H9 (cell line): ENCODE measurements at regions not wholly inside any gene's neighbourhood (a gene's known extent, or its start where the extent isn't known, plus 50 kb on each side); places are given as distances from the start of the nearest gene placed in this dataset.

Experiments used
- DNase-seq: peaks from one replicate; pipeline ENCODE4 v3.0.0-alpha.2; 2017
- H2AFZ ChIP-seq: one replicate; pipeline ENCODE4 v1.6.1; 2013; ENCODE audit warnings: mild to moderate bottlenecking, low read length, control low read depth, moderate library complexity
- H2AK5ac ChIP-seq: 2 replicates; pipeline ENCODE4 v1.6.1; 2013; ENCODE audit warnings: low read length, control low read depth, mixed read lengths; ENCODE audit not compliant: insufficient read length
- H2BK120ac ChIP-seq: one replicate; pipeline ENCODE4 v1.6.1; 2013; ENCODE audit warnings: low read depth, mild to moderate bottlenecking, low read length, control low read depth, inconsistent platforms; ENCODE audit not compliant: poor library complexity, severe bottlenecking
- H2BK12ac ChIP-seq: 2 replicates; pipeline ENCODE4 v1.6.1; 2013; ENCODE audit warnings: low read length, control low read depth, mixed read lengths, low read depth; ENCODE audit not compliant: insufficient read length
- H2BK15ac ChIP-seq: 2 replicates; pipeline ENCODE4 v1.6.1; 2013; ENCODE audit warnings: low read depth, low read length, control low read depth
- H2BK20ac ChIP-seq: one replicate; pipeline ENCODE4 v1.6.1; 2013; ENCODE audit warnings: low read depth, mild to moderate bottlenecking, low read length, control low read depth, inconsistent platforms; ENCODE audit not compliant: poor library complexity, severe bottlenecking
- H2BK5ac ChIP-seq: 2 replicates; pipeline ENCODE4 v1.6.1; 2013; ENCODE audit warnings: low read length, control low read depth, mixed read lengths; ENCODE audit not compliant: insufficient read length
- H3K14ac ChIP-seq: 2 replicates; pipeline ENCODE4 v1.6.1; 2013; ENCODE audit warnings: low read length, control low read depth; ENCODE audit not compliant: insufficient read depth
- H3K18ac ChIP-seq: 2 replicates; pipeline ENCODE4 v1.6.1; 2013; ENCODE audit warnings: low read depth, mild to moderate bottlenecking, mixed read lengths, low read length, control low read depth; ENCODE audit not compliant: insufficient read length
- H3K23ac ChIP-seq: 2 replicates; pipeline ENCODE4 v1.6.1; 2013; ENCODE audit warnings: low read length, control low read depth, mixed read lengths, low read depth; ENCODE audit not compliant: insufficient read length
- H3K23me2 ChIP-seq: 2 replicates; pipeline ENCODE4 v1.6.1; 2013; ENCODE audit warnings: low read depth, mild to moderate bottlenecking, mixed read lengths, low read length, control low read depth; ENCODE audit not compliant: insufficient read length, poor library complexity, severe bottlenecking
- H3K27ac ChIP-seq: 2 replicates; pipeline ENCODE4 v1.5.1; 2013; ENCODE audit warnings: low read length, control low read depth, mixed read lengths, low read depth; ENCODE audit not compliant: insufficient read length
- H3K27me3 ChIP-seq: 2 replicates; pipeline ENCODE4 v1.6.1; 2013; ENCODE audit warnings: low read length, control low read depth, inconsistent platforms; ENCODE audit not compliant: insufficient read depth
- H3K4ac ChIP-seq: 2 replicates; pipeline ENCODE4 v1.6.1; 2013; ENCODE audit warnings: low read depth, mild to moderate bottlenecking, control low read depth, inconsistent platforms, low read length, moderate library complexity
- H3K4me1 ChIP-seq: 2 replicates; pipeline ENCODE4 v1.6.1; 2013; ENCODE audit warnings: low read length, control low read depth, inconsistent platforms; ENCODE audit not compliant: insufficient read depth
- H3K4me2 ChIP-seq: 2 replicates; pipeline ENCODE4 v1.6.1; 2013; ENCODE audit warnings: low read length, control low read depth, mixed read lengths; ENCODE audit not compliant: insufficient read length, insufficient read depth
- H3K56ac ChIP-seq: 2 replicates; pipeline ENCODE4 v1.6.1; 2013; ENCODE audit warnings: low read depth, mild to moderate bottlenecking, mixed read lengths, low read length, control low read depth; ENCODE audit not compliant: insufficient read length
- H3K79me1 ChIP-seq: 2 replicates; pipeline ENCODE4 v1.6.1; 2013; ENCODE audit warnings: low read depth, mild to moderate bottlenecking, moderate library complexity, low read length, control low read depth, inconsistent platforms; ENCODE audit not compliant: insufficient read depth, poor library complexity, severe bottlenecking
- H3K79me2 ChIP-seq: 2 replicates; pipeline ENCODE4 v1.6.1; 2013; ENCODE audit warnings: low read length, control low read depth, inconsistent platforms; ENCODE audit not compliant: insufficient read depth
- H3K9ac ChIP-seq: 2 replicates; pipeline ENCODE4 v1.6.1; 2013; ENCODE audit warnings: low read length, control low read depth, mixed read lengths; ENCODE audit not compliant: insufficient read length; ENCODE audit errors: extremely low read depth
- H3K9me3 ChIP-seq: one replicate; pipeline ENCODE4 v1.6.1; 2013; ENCODE audit warnings: low read depth, low read length, inconsistent platforms; ENCODE audit not compliant: control insufficient read depth
- H3T11ph ChIP-seq: one replicate; pipeline ENCODE4 v1.6.1; 2013; ENCODE audit warnings: mild to moderate bottlenecking, low read length, control low read depth, inconsistent platforms
- H4K20me1 ChIP-seq: one replicate; pipeline ENCODE4 v1.6.1; 2013; ENCODE audit not compliant: control insufficient read depth, insufficient read length, insufficient read depth
- H4K5ac ChIP-seq: 2 replicates; pipeline ENCODE4 v1.6.1; 2013; ENCODE audit warnings: low read depth, mild to moderate bottlenecking, mixed read lengths, low read length, control low read depth; ENCODE audit not compliant: insufficient read length
- H4K8ac ChIP-seq: replicated peaks from 2 replicates; pipeline ENCODE4 v1.6.1; 2013; ENCODE audit warnings: low read length, control low read depth, mixed read lengths, low read depth; ENCODE audit not compliant: insufficient read length
- H4K91ac ChIP-seq: 2 replicates; pipeline ENCODE4 v1.6.1; 2013; ENCODE audit warnings: low read depth, mild to moderate bottlenecking, moderate library complexity, mixed read lengths, low read length, control low read depth; ENCODE audit not compliant: insufficient read length
- H3K27ac Mint-ChIP-seq, 3 experiments: 2 replicates in 2 of 3; 3 replicates in 1 of 3; pipeline ENCODE4 v1.8.0; 2020 to 2021; ENCODE audit warnings: mixed read lengths in 3 of 3, mild to moderate bottlenecking in 1 of 3, moderate library complexity in 1 of 3
- H3K27me3 Mint-ChIP-seq: 2 replicates; pipeline ENCODE4 v1.8.0; 2021; ENCODE audit warnings: low read depth, mild to moderate bottlenecking, moderate library complexity, mixed read lengths
- H3K36me3 Mint-ChIP-seq, 3 experiments: 2 replicates in 2 of 3; 3 replicates in 1 of 3; pipeline ENCODE4 v1.8.0; 2020 to 2021; ENCODE audit warnings: low read depth in 3 of 3, mixed read lengths in 3 of 3; ENCODE audit not compliant: insufficient read depth in 1 of 3
- H3K4me1 Mint-ChIP-seq, 2 experiments: 2 replicates each; pipeline ENCODE4 v1.8.0; 2020; ENCODE audit warnings: mixed read lengths in 2 of 2
- H3K4me3 Mint-ChIP-seq, 2 experiments: 2 replicates in 1 of 2; 3 replicates in 1 of 2; pipeline ENCODE4 v1.8.0; 2020 to 2021; ENCODE audit warnings: mild to moderate bottlenecking in 2 of 2, mixed read lengths in 2 of 2, moderate library complexity in 1 of 2
- H3K9me3 Mint-ChIP-seq, 2 experiments: 2 replicates in 1 of 2; 3 replicates in 1 of 2; pipeline ENCODE4 v1.8.0; 2020; ENCODE audit warnings: mild to moderate bottlenecking in 2 of 2, mixed read lengths in 2 of 2, moderate library complexity in 1 of 2
- WGBS: extraction: QIAGEN DNeasy Blood & Tissue Kit; methylation state at CpG from one replicate; pipeline ENCODE4 v1.1.7; 2013; ENCODE audit warnings: missing lambda C conversion rate, low lambda C conversion rate, mixed read lengths; ENCODE audit not compliant: insufficient read length; ENCODE audit errors: extremely low coverage; 5-methylcytosine and 5-hydroxymethylcytosine counted together
- TF ChIP-seq, protein P1 (sequence below): fragments of 200-600 bp; sonication (generic); conservative IDR thresholded peaks from 3 replicates; pipeline ENCODE4 v1.8.0; 2021; ENCODE audit warnings: antibody characterized with exemption, mild to moderate bottlenecking

DNA sequence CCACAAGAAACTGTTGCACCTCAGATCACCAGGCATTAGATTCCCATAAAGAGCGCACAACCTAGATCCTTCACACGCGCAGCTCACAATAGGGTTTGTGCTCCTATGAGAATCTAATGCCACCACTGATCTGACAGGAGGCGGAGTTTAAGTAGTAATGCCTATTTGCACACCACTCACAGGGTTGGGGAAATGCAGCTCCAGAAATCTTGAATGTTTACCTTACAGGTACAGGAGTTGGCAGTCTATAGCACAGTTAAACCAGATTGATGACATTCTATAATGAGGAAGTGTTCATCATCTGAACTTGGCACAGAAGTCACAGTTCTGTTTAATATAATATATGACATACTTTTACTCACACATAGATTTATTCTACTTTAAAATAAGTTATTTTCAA is 732.2 kb upstream of the ZNF608 start:
- H2BK15ac ChIP-seq, result no peak overlapping the region
- H3K4me1 ChIP-seq, result no peaks in the 10 kb centered on the region
- H3K23ac ChIP-seq, result no peak overlapping the region
- no peak overlapping the region for H3K14ac ChIP-seq
- H3K79me2 ChIP-seq, result no peaks in the 10 kb centered on the region
- TF ChIP-seq, protein P1, sequence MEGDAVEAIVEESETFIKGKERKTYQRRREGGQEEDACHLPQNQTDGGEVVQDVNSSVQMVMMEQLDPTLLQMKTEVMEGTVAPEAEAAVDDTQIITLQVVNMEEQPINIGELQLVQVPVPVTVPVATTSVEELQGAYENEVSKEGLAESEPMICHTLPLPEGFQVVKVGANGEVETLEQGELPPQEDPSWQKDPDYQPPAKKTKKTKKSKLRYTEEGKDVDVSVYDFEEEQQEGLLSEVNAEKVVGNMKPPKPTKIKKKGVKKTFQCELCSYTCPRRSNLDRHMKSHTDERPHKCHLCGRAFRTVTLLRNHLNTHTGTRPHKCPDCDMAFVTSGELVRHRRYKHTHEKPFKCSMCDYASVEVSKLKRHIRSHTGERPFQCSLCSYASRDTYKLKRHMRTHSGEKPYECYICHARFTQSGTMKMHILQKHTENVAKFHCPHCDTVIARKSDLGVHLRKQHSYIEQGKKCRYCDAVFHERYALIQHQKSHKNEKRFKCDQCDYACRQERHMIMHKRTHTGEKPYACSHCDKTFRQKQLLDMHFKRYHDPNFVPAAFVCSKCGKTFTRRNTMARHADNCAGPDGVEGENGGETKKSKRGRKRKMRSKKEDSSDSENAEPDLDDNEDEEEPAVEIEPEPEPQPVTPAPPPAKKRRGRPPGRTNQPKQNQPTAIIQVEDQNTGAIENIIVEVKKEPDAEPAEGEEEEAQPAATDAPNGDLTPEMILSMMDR, result no peak
- no peak overlapping the region for H2AFZ ChIP-seq
- no peak overlapping the region for H3K18ac ChIP-seq
- H3T11ph ChIP-seq, result no peak overlapping the region
- Mint-ChIP-seq H3K36me3 (no peaks in the 10 kb centered on the region), H3K9me3 (no peaks in the 10 kb centered on the region), H3K27me3 (no peaks in the 10 kb centered on the region), H3K27ac (no peak overlapping the region), H3K4me1 (peaks cover 7 to 8% of the 10 kb centered on the region in 2 experiments; a peak in 3 of 4 replicates), H3K4me3 (no peak overlapping the region)
- H3K9me3 ChIP-seq, result no peaks in the 10 kb centered on the region
- H4K20me1 ChIP-seq, result no peaks in the 10 kb centered on the region
- no peak overlapping the region for H3K27ac ChIP-seq
- no CpG with 5 or more reads among the region's 4 CpGs for WGBS
- H2BK5ac ChIP-seq, result no peak overlapping the region
- no peak overlapping the region for H4K91ac ChIP-seq
- no peaks in the 10 kb centered on the region for H3K23me2 ChIP-seq
- no peak overlapping the region for H2BK12ac ChIP-seq
- no peak overlapping the region for H3K4ac ChIP-seq
- H3K56ac ChIP-seq, result no peak overlapping the region
- H3K9ac ChIP-seq, result no peak overlapping the region
- no peak overlapping the region for H3K4me2 ChIP-seq
- H2BK20ac ChIP-seq, result no peak overlapping the region
- H3K27me3 ChIP-seq, result no peaks in the 10 kb centered on the region
- H4K8ac ChIP-seq, result no peak overlapping the region
- no peak overlapping the region for H2BK120ac ChIP-seq
- no peak for DNase-seq
- no peak overlapping the region for H2AK5ac ChIP-seq
- H3K79me1 ChIP-seq, result no peaks in the 10 kb centered on the region
- no peak overlapping the region for H4K5ac ChIP-seq
